BE2C (cell line): ENCODE measurements at regions not wholly inside any gene's neighbourhood (a gene's known extent, or its start where the extent isn't known, plus 50 kb on each side); places are given as distances from the start of the nearest gene placed in this dataset.

ENCODE experiments used
- DNase-seq: peaks from one replicate; pipeline ENCODE4 v3.0.0-alpha.2; 2020
- H3K27me3 ChIP-seq: fragments of 250-450 bp; sonication (Bioruptor Pico); 2 replicates; pipeline ENCODE4 v1.5.1; 2020; ENCODE audit warnings: mild to moderate bottlenecking
- H3K36me3 ChIP-seq: fragments of 250-450 bp; sonication (Bioruptor Pico); 2 replicates; pipeline ENCODE4 v1.5.1; 2020; ENCODE audit warnings: mild to moderate bottlenecking
- H3K4me1 ChIP-seq: fragments of 250-450 bp; sonication (Bioruptor Pico); 2 replicates; pipeline ENCODE4 v1.5.1; 2020
- H3K4me3 ChIP-seq: 2 replicates; pipeline ENCODE4 v1.5.1; 2011; ENCODE audit warnings: low read depth, low read length
- H3K9me3 ChIP-seq: fragments of 250-450 bp; sonication (Bioruptor Pico); 2 replicates; pipeline ENCODE4 v1.5.1; 2020
- CTCF ChIP-seq: IDR thresholded peaks from 2 replicates; pipeline ENCODE4 v1.5.1; 2012; ENCODE audit warnings: mild to moderate bottlenecking, low read depth, low read length

GRCh38 chr3:193843474-193844301 lies 250.7 kb downstream of the OPA1 start:
- TF ChIP-seq CTCF = no peak
- H3K27me3 ChIP-seq = no peaks in the 10 kb centered on the region
- H3K4me3 ChIP-seq = no peak overlapping the region
- no peaks in the 10 kb centered on the region for H3K9me3 ChIP-seq
- no peaks in the 10 kb centered on the region for H3K36me3 ChIP-seq
- DNase-seq = no peak
- no peaks in the 10 kb centered on the region for H3K4me1 ChIP-seq

GRCh38 chr3:193844472-193844871 lies 251.5 kb downstream of the OPA1 start:
- no peak for TF ChIP-seq CTCF

DNA sequence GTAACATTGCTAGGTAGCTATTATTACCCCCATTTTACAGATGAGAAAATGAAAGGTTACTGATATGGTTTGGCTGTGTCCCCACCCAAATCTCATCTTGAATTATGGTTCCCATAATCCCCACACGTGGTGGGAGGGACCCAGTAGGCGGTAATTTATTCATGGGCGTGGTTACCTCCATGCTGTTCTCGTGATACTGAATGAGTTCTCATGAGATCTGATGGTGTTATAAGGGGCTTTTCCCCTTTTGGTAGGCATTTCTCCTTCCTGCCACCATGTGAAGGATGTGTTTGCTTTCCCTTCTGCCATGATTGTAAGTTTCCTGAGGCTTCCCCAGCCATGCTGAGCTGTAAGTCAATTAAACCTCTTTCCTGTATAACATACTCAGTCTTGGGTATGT lies 252.1 kb downstream of the OPA1 start:
- TF ChIP-seq CTCF = no peak
- no peaks in the 10 kb centered on the region for H3K27me3 ChIP-seq
- H3K4me1 ChIP-seq = no peaks in the 10 kb centered on the region
- no peak for DNase-seq
- no peak overlapping the region for H3K4me3 ChIP-seq
- no peaks in the 10 kb centered on the region for H3K36me3 ChIP-seq
- H3K9me3 ChIP-seq = no peaks in the 10 kb centered on the region

More at GRCh38 chr3:193844472-193844871, 251.5 kb downstream of the OPA1 start:
- Histone ChIP-seq H3K36me3 (no peaks in the 10 kb centered on the region), H3K4me3 (no peak overlapping the region), H3K9me3 (no peaks in the 10 kb centered on the region), H3K27me3 (no peaks in the 10 kb centered on the region), H3K4me1 (no peaks in the 10 kb centered on the region)
- DNase-seq = no peak

GRCh38 chr3:193846569-193846968 lies 253.6 kb downstream of the OPA1 start:
- no peak overlapping the region for H3K4me3 ChIP-seq
- H3K27me3 ChIP-seq = no peaks in the 10 kb centered on the region
- peaks cover 3% of the 10 kb centered on the region for H3K4me1 ChIP-seq
- H3K9me3 ChIP-seq = no peaks in the 10 kb centered on the region
- no peak for DNase-seq
- no peak for TF ChIP-seq CTCF
- H3K36me3 ChIP-seq = no peaks in the 10 kb centered on the region

- no peaks in the 10 kb centered on the region for H3K9me3 ChIP-seq
- H3K27me3 ChIP-seq = no peaks in the 10 kb centered on the region
- no peaks in the 10 kb centered on the region for H3K36me3 ChIP-seq
- TF ChIP-seq CTCF = no peak
- DNase-seq = no peak
- H3K4me3 ChIP-seq = no peak overlapping the region
- peaks cover 3% of the 10 kb centered on the region for H3K4me1 ChIP-seq
These were observed 254.4 kb downstream of the OPA1 start for GRCh38 chr3:193847402-193847801.

DNA sequence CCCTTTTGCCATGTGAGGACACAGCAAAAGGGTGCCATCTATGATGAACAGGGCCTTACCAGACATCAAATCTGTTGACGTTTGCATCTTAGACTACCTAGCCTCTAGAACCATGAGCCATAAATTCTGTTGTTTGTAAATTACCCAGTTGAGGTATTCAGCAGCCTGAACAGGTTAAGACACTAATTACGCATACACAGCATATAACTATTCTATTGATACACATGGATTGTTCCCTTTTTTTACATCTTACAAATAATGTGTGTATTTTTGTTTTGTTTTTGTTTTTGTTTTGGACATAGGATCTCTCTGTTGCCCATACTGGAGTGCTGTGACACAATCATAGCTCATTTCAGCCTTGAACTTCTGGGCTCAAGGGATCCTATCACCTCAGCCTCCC lies 255.5 kb downstream of the OPA1 start:
- Histone ChIP-seq H3K4me1 (peaks cover 9% of the 10 kb centered on the region), H3K27me3 (no peaks in the 10 kb centered on the region), H3K36me3 (no peaks in the 10 kb centered on the region), H3K9me3 (no peaks in the 10 kb centered on the region), H3K4me3 (no peak overlapping the region)
- no peak for DNase-seq
- TF ChIP-seq CTCF = no peak
